HG03135 (cell line): ENCODE measurements at regions not wholly inside any gene's neighbourhood (a gene's known extent, or its start where the extent isn't known, plus 50 kb on each side); places are given as distances from the start of the nearest gene placed in this dataset.
"Not testable (repeated sequence)": the region's sequence is repeated elsewhere in the genome, so short reads cannot be mapped to it uniquely, and the experiment has no call there.

Source experiments
- ATAC-seq: cut with Tn5 transposase; IDR thresholded peaks from one replicate; pipeline ENCODE4 v1.9.1; 2021; ENCODE audit warnings: mild to moderate bottlenecking, moderate library complexity; ENCODE audit not compliant: unreplicated experiment

DNA sequence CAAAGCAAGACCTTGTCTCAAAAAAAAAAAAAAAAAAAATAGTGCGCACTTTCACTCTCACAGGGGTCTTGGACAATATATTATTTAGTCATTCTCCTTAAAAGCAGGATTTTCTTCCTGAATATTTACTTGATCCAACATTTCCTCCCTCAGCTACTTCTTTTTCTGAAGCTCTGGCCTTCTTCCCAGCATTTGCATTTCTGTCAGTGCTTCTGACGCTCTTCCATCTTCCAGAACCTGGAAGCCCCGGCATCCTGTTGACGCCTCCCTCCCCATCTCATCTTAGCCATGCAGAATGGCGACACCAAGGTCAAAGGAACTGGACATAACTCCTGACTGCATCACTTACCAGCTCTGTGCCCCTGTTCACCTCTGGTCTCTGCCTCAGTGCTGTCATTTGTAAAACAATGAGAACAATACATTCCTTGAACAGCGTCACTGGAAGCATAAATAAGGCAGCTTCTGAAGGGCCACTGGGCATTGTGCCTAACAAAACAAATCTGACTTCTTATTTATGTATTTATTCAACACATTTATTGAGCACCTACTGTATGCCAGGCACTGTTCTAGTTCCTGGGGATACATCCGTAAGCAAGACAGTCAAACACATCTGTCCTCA, 90.9 kb upstream of the MDM1 start:
- ATAC-seq, result no peak

- no peak for ATAC-seq
These were observed 93.8 kb upstream of the MDM1 start for GRCh38 chr12:68425998-68426397.

- ATAC-seq, result no peak
These were observed 96.0 kb upstream of the MDM1 start for GRCh38 chr12:68428211-68428610.

DNA sequence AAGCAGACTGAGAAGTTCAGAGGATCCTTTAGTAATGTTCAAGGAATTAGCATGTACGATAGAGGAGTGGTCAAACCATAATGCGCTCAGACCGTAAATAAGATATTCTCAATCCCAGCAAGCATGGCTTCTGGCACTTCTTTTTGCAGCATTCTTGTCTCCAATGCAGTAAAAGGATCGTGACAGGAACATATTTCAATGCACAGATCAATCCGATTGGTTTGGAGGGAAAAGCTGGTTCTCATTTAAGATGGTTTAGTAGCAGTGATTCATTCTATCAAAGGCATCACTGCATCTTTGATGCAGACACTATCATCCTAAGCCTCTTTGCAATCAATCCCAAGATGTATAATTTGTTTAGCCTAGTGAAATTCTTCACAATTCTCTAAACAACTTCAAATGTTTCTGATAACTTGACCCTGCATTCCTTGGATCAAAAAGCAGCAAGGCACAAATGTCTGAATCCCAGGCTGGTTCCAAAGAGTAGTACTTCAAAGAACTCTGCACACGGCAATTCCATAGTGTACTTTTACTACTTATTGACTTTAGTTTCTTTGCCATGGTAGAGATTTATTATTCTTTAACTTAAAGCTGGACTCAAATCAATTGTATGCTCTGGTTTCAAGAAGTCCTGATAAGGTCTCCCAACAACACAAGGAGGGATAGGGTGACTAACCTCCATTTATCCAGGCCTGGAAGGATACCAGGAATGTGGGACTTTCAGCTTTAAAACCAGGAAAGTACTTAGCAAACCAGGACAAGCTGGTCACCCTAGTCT, 96.8 kb upstream of the MDM1 start:
- no peak for ATAC-seq

DNA sequence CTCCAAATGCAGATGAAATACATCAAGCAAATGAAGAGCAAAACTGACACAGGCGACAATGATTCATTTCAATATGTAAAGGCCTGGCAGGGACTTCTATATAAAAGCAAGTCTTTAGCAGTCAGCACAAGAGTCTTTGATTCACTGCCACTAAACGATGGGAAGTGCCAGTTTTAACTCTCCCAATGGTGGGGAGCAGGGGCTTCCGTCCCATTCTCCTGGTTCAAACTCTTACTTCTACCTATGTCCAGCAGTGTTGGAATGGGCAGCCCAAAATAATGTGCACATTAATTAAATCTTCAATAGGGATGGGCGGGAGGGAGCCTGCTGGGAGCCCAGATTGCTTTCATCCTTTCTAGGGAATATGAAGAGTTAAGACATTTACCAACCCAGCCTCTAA, 97.5 kb upstream of the MDM1 start:
- no peak for ATAC-seq

GRCh38 chr12:68431786-68432185, 99.6 kb upstream of the MDM1 start:
- no peak for ATAC-seq

- ATAC-seq, result no peak
These were observed 100.5 kb upstream of the MDM1 start for GRCh38 chr12:68432622-68433021.

GRCh38 chr12:68434391-68435298, 102.5 kb upstream of the MDM1 start:
- ATAC-seq, result no peak

GRCh38 chr12:68435299-68435637, 103.1 kb upstream of the MDM1 start:
- ATAC-seq, result no peak

DNA sequence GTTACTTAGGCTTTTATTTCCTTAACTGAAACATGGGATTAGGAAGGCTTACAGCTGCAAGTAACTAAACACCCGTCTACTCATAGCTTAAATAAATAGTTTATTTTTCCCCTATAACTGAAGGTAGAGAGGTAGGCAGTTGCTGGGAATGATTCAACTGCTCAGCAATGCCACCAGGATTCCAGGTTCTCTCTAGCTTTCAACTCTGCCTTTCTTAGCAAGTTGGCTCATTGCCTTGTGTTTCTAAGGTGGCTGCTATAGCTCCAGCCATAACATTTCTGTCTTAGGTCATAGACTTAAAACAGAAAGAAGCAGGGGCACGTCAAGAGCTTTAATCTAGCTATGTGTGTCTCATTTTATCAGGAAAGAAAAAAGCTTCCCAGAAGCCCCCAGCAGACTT, 103.7 kb upstream of the MDM1 start:
- no peak for ATAC-seq

DNA sequence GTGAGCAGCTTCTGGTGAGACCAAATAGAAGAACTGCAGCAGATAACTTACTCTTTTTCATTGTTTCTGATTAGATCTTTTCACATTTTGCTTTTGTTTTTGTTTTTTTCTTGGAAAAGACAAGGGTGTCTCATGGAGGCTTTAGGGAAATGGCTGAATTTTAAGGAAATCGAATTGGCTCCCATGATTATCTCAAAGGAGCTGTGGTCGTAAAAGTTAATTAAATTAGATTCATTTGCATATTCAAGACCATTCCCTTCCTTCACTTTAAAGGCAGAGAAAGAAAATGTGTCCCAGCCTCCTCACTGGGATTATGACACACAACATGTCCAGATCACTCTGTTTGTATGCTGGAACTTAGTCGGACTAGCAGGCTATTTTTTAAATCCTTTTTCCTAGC, 106.4 kb upstream of the MDM1 start:
- no peak for ATAC-seq

GRCh38 chr12:68439368-68440045, 107.3 kb upstream of the MDM1 start:
- ATAC-seq, result no peak

GRCh38 chr12:68440068-68440581, 108.0 kb upstream of the MDM1 start:
- ATAC-seq, result no peak

- no peak for ATAC-seq
These were observed 109.0 kb upstream of the MDM1 start for GRCh38 chr12:68441167-68441566.

DNA sequence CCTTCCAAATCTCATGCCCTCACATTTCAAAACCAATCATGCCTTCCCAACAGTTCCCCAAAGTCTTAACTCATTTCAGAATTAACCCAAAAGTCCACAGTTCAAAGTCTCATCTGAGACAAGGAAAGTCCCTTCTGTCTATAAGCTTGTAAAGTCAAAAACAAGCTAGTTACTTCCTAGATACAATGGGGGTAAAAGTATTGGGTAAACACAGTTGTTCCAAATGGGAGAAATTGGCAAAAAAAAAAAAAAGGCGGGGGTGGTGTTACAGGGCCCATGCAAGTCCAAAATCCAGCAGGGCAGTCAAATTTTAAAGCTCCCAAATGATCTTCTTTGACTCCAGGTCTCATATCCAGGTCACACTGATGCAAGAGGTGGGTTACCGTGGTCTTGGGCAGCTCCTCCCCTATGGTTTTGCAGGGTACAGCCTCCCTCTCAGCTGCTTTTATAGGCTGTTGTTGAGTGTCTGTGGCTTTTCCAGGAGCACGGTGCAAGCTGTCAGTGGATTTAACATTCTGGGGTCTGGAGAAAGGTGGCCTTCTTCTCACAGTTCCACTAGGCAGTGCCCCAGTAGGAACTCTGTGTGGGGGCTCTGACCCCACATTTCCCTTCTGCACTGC, 110.3 kb upstream of the MDM1 start:
- ATAC-seq, result not testable (repeated sequence)

DNA sequence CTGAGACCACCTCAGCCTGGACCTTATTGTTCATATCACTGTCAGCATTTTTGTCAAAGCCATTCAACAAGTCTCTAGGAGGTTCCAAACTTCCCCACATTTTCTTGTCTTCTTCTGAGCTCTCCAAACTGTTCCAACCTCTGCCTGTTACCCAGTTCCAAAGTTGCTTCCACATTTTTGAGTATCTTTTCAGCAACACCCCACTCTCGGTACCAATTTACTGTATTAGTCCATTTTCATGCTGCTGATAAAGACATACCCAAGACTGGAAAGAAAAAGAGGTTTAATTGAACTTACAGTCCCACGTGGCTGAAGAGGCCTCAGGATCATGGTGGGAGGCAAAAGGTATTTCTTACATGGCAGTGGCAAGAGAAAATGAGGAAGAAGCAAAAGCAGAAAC, 111.5 kb upstream of the MDM1 start:
- ATAC-seq, result not testable (repeated sequence)

GRCh38 chr12:68445824-68446223, 113.7 kb upstream of the MDM1 start:
- no peak for ATAC-seq

DNA sequence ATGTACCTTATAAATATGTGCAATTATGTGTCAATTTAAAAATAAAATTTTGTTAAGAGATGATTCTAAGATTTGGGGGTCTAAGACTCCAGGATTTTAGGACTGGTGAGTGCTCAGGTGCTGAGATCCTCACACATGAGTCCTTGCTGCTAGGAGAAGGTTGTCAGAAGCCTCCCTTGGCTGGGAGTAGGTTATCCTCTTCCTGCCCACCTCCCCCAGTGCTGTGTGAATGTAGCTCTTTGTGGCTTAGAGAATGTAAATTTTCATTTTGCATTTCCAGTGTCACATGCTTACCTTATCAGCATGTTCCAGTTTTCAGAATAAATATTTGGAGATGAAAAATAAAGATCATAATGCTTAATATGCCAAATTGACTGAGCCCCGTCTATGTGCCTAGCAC, 114.2 kb upstream of the MDM1 start:
- no peak for ATAC-seq

DNA sequence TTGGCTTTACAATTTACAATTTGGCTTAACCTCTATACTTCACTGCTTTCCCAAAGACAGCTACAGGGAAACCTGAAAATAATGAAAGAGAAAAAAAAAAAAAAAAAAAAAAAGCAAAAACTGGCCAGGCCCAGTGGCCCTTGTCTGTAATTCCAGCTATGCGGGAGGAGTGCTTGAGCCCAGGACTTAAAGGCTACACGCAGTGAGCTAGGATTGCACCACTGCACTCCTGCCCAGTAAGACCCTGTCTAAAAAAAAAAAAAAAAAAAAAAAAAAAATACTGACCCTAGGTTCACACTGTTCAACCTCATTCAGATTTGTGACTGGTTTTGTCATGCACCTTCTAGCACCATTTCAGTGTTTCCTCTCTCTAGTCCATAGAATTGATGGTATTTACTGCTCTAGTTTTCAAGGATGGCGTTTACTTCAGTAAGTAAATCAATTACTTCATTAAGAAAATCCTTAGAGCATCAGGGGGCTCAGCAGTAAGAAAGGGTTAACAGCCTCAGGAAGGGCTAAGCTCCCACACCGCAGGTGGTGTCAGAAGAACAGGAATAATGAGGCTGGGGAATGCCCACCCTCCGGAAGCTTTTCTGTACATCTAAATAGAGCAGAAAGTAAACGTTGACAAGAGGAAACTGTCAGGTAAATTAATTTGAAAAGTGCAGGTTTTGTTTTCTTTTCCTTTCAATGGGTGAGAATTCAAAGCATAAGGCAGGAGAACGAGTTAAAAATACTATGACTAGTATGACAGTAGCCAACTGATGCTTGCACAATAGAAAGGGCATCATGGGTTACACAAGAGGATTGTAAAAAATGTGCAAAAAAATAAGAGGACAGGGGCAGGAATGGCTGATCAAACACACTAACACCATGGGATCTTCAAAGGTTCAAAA, 115.0 kb upstream of the MDM1 start:
- ATAC-seq, result no peak
